Anterior cingulate cortex (tissue), 58 donors: ENCODE measurements at regions not wholly inside any gene's neighbourhood (a gene's known extent, or its start where the extent isn't known, plus 50 kb on each side); places are given as distances from the start of the nearest gene placed in this dataset.
A peak's percentile ranks its signal among the peaks of the same experiment; 100 is the strongest.

ENCODE experiments used
- DNase-seq, 58 donors: peaks; one replicate each; lab custom pipeline; 2025; lab: John Stamatoyannopoulos, UW

- no peak for DNase-seq
Observed at GRCh38 chr2:120945091-120945490, 209.4 kb downstream of the GLI2 start.

GRCh38 chr2:120945832-120946499 is 210.3 kb downstream of the GLI2 start:
- no peak for DNase-seq

- DNase-seq: no peak
Observed at GRCh38 chr2:120947327-120947726, 211.7 kb downstream of the GLI2 start.

- no peak for DNase-seq
Observed at GRCh38 chr2:120947982-120948661, 212.5 kb downstream of the GLI2 start.

- DNase-seq: no peak
Observed at GRCh38 chr2:120948662-120949011, 213.0 kb downstream of the GLI2 start.

- no peak for DNase-seq
Observed at GRCh38 chr2:120949027-120949956, 213.6 kb downstream of the GLI2 start.

GRCh38 chr2:120949957-120950590 is 214.4 kb downstream of the GLI2 start:
- DNase-seq: no peak

GRCh38 chr2:120951693-120952092 is 216.0 kb downstream of the GLI2 start:
- DNase-seq: no peak

- DNase-seq: peak in 9 of 58 donors; percentile 5 to 35 (median 26)
Observed at GRCh38 chr2:120952318-120952717, 216.7 kb downstream of the GLI2 start.

GRCh38 chr2:120953066-120953756 is 217.5 kb downstream of the GLI2 start:
- DNase-seq: peak in 1 of 58 donors; percentile 16

- DNase-seq: peak in 7 of 58 donors; percentile 9 to 23 (median 15)
Observed at GRCh38 chr2:120953843-120954584, 218.3 kb downstream of the GLI2 start.

- DNase-seq: no peak
Observed at GRCh38 chr2:120954939-120955338, 219.3 kb downstream of the GLI2 start.

- DNase-seq: no peak
Observed at GRCh38 chr2:120955427-120955826, 219.8 kb downstream of the GLI2 start.

GRCh38 chr2:120956486-120957156 is 221.0 kb downstream of the GLI2 start:
- DNase-seq: no peak

- DNase-seq: no peak
Observed at GRCh38 chr2:120957905-120958304, 222.2 kb downstream of the GLI2 start.

GRCh38 chr2:120958623-120959366 is 223.1 kb downstream of the GLI2 start:
- no peak for DNase-seq

- peak in 4 of 58 donors; percentile 9 to 24 (median 14) for DNase-seq
Observed at GRCh38 chr2:120959426-120959825, 223.8 kb downstream of the GLI2 start.

GRCh38 chr2:120960770-120961366 is 225.2 kb downstream of the GLI2 start:
- no peak for DNase-seq
